ENCODE measurements at regions not wholly inside any gene's neighbourhood (a gene's known extent, or its start where the extent isn't known, plus 50 kb on each side); places are given as distances from the start of the nearest gene placed in this dataset.

- TF ChIP-seq CTCF (conservative IDR thresholded peaks at IDR 0.05; ENCODE audit: low read depth, low read length) (no peak), EZH2phosphoT487 (IDR thresholded peaks at IDR 0.05; ENCODE audit: borderline replicate concordance, low read length) (no peak), EZH2 (IDR thresholded peaks at IDR 0.05; ENCODE audit: low read length, unreplicated experiment) (no peak)
Observed at GRCh38 chr4:133014473-133015135, 134.5 kb upstream of the PCDH10 start.
